ENCODE measurements at regions not wholly inside any gene's neighbourhood (a gene's known extent, or its start where the extent isn't known, plus 50 kb on each side); places are given as distances from the start of the nearest gene placed in this dataset.

DNA sequence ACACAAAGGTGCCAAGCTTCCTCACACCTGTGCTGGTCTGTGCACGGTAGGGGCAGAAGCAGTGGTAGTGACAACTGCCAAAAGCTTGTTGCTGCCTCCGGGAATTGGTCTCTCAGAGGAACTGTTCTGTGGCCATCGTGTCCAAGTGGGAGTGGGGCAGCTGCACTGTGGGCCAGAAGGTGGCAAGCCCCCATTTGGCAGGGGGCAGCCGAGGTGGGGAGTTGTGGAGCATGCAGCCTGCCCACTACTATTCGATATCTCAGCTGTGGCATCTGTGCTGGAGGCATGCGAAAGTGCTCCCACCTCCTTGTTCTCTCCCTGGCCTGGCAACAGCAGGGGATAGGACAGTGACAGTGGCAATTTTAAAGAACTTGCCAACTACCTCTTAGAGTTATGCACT is 192.8 kb downstream of the TBX22 start:
- Mint-ChIP-seq H3K27me3 (ENCODE audit: low read depth in 3 of 3) (peaks cover 1 to 3% (median 2%) of the 10 kb centered on the region in 3 donors), H3K4me3 (no peak overlapping the region), H3K27ac (no peak overlapping the region), H3K4me1 (no peaks in the 10 kb centered on the region), H3K36me3 (no peaks in the 10 kb centered on the region), H3K9me3 (peaks cover 0 to 20% (median 3%) of the 10 kb centered on the region in 7 donors)
- H2AFZ ChIP-seq (ENCODE audit: insufficient read depth, low read depth, low read length, poor library complexity, severe bottlenecking) = no peak overlapping the region
- H3K9me3 ChIP-seq (replicated peaks in 1 of 2; ENCODE audit: control insufficient read depth in 1 of 2, insufficient read depth in 1 of 2, low read length in 2 of 2) = peaks cover 0 to 5% of the 10 kb centered on the region in 2 donors
- no peaks in the 10 kb centered on the region for H3K4me1 ChIP-seq (ENCODE audit: control insufficient read depth in 1 of 2, insufficient read depth in 2 of 2, low read length in 2 of 2)
- TF ChIP-seq, protein P1, sequence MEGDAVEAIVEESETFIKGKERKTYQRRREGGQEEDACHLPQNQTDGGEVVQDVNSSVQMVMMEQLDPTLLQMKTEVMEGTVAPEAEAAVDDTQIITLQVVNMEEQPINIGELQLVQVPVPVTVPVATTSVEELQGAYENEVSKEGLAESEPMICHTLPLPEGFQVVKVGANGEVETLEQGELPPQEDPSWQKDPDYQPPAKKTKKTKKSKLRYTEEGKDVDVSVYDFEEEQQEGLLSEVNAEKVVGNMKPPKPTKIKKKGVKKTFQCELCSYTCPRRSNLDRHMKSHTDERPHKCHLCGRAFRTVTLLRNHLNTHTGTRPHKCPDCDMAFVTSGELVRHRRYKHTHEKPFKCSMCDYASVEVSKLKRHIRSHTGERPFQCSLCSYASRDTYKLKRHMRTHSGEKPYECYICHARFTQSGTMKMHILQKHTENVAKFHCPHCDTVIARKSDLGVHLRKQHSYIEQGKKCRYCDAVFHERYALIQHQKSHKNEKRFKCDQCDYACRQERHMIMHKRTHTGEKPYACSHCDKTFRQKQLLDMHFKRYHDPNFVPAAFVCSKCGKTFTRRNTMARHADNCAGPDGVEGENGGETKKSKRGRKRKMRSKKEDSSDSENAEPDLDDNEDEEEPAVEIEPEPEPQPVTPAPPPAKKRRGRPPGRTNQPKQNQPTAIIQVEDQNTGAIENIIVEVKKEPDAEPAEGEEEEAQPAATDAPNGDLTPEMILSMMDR (IDR thresholded peaks at IDR 0.05) = no peak
- H3K36me3 ChIP-seq (replicated peaks in 1 of 2; ENCODE audit: control insufficient read depth in 1 of 2, insufficient read depth in 2 of 2, low read length in 2 of 2) = no peaks in the 10 kb centered on the region
- 92% methylated on average over 4 of the region's 6 CpGs for WGBS (ENCODE audit: insufficient coverage)
- no peak for DNase-seq
- no peaks in the 10 kb centered on the region for H4K20me1 ChIP-seq (ENCODE audit: insufficient read depth, low read length)
- intact Hi-C loops (cut with micrococcal nuclease) = no loop called here
- no peaks in the 10 kb centered on the region for H3K79me2 ChIP-seq (ENCODE audit: insufficient read depth, low read length)
- no peak overlapping the region for H3K27ac ChIP-seq (ENCODE audit: low read depth in 1 of 2, low read length in 2 of 2)
- H3K9ac ChIP-seq (ENCODE audit: insufficient read depth, low read length, poor library complexity, severe bottlenecking) = no peak overlapping the region
- H3K4me3 ChIP-seq (replicated peaks in 1 of 3; ENCODE audit: low read depth in 2 of 3, low read length in 3 of 3) = no peak overlapping the region
- H3K27me3 ChIP-seq (ENCODE audit: control insufficient read depth in 2 of 2, insufficient read depth in 2 of 2, low read length in 2 of 2) = no peaks in the 10 kb centered on the region
- H3K4me2 ChIP-seq (replicated peaks; ENCODE audit: extremely low read depth, low read length, poor library complexity, severe bottlenecking) = no peak overlapping the region

DNA sequence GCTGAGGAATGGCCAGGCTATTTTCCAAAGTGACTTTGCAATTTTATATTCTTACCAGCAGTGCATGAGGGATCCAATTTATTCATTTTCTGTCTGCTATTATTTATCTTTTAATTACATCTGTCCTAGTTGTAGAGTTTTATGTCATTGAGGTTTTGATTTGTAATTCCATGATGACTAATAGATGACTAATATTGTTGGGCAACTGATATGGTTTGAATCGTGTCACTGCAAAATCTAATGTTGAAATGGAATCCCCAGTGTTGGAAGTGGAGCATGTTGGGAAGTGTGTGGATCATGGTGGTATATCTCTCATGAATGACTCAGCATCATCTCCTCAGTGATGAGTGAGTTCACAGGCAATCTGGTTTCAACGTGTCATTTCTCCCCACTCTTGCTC is 201.5 kb downstream of the TBX22 start:
- Histone ChIP-seq H3K4me3 (replicated peaks in 1 of 3; ENCODE audit: low read depth in 2 of 3, low read length in 3 of 3) (no peak overlapping the region), H3K9me3 (replicated peaks in 1 of 2; ENCODE audit: control insufficient read depth in 1 of 2, insufficient read depth in 1 of 2, low read length in 2 of 2) (peaks cover 3 to 7% of the 10 kb centered on the region in 2 donors), H3K79me2 (ENCODE audit: insufficient read depth, low read length) (no peaks in the 10 kb centered on the region), H4K20me1 (ENCODE audit: insufficient read depth, low read length) (no peaks in the 10 kb centered on the region), H3K27ac (ENCODE audit: low read depth in 1 of 2, low read length in 2 of 2) (no peak overlapping the region), H3K27me3 (ENCODE audit: control insufficient read depth in 2 of 2, insufficient read depth in 2 of 2, low read length in 2 of 2) (no peaks in the 10 kb centered on the region), H2AFZ (ENCODE audit: insufficient read depth, low read depth, low read length, poor library complexity, severe bottlenecking) (no peak overlapping the region), H3K36me3 (replicated peaks in 1 of 2; ENCODE audit: control insufficient read depth in 1 of 2, insufficient read depth in 2 of 2, low read length in 2 of 2) (no peaks in the 10 kb centered on the region), H3K4me2 (replicated peaks; ENCODE audit: extremely low read depth, low read length, poor library complexity, severe bottlenecking) (no peak overlapping the region), H3K4me1 (ENCODE audit: control insufficient read depth in 1 of 2, insufficient read depth in 2 of 2, low read length in 2 of 2) (no peaks in the 10 kb centered on the region), H3K9ac (ENCODE audit: insufficient read depth, low read length, poor library complexity, severe bottlenecking) (no peak overlapping the region)
- TF ChIP-seq, protein P1 (IDR thresholded peaks at IDR 0.05) = no peak
- peak; percentile 26 to 76 (median 36) for DNase-seq
- H3K36me3 Mint-ChIP-seq = no peaks in the 10 kb centered on the region
- no peaks in the 10 kb centered on the region for H3K27me3 Mint-ChIP-seq (ENCODE audit: low read depth in 3 of 3)
- no peak overlapping the region for H3K4me3 Mint-ChIP-seq
- H3K4me1 Mint-ChIP-seq = no peaks in the 10 kb centered on the region
- H3K27ac Mint-ChIP-seq = peak overlapping the region in 3 of 7 donors; percentile 13 to 67 (median 15)
- 80% methylated on average over 1 of the region's 2 CpGs for WGBS (ENCODE audit: insufficient coverage)
- intact Hi-C loops (cut with micrococcal nuclease) = no loop called here
- H3K9me3 Mint-ChIP-seq = peaks cover 2 to 27% (median 8%) of the 10 kb centered on the region in 7 donors
